Inferior parietal cortex (tissue), 1 donor: ENCODE measurements at regions not wholly inside any gene's neighbourhood (a gene's known extent, or its start where the extent isn't known, plus 50 kb on each side); places are given as distances from the start of the nearest gene placed in this dataset.

Experiments
- DNase-seq: peaks from one replicate; pipeline ENCODE4 v3.0.0-alpha.2; 2016; ENCODE audit errors: extremely low spot score

DNA sequence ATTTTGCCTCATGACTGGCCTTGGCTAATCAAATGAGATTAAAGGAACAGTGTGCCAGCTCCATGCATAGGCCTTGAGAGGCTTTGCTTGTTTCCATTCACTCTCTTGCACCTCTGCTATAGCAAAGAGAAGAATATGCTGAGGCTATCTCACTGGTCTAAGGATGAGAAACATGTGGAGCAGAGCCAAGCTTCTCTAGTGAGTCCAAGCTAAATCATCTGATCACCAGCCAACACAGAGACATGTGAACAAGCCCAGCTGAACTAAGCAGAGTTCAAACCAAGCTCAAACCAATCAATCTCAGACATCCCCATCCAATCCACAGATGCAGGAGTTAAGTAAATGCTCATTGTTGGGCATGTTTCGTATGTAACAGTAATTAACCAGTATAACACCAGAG, 69.4 kb upstream of the API5 start:
- no peak for DNase-seq

DNA sequence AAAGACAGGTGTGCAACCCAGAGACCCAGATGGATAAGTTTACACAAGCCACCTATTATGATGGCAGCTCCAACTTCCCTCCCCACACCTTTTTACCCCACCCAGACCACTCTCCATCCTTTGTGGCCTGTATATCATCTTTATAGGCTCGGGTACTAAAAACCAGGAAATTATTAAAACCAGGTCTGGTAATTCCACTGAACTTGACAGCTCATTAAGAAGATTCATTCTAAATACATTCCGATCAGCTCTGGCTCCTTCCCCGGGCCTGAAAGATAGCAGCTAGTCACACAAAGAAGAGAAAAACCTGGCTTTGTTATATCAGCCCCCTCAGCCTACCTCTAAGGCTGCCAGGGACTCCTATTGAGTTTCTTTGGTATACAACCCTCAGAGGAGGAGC, 67.9 kb upstream of the API5 start:
- DNase-seq: no peak

DNA sequence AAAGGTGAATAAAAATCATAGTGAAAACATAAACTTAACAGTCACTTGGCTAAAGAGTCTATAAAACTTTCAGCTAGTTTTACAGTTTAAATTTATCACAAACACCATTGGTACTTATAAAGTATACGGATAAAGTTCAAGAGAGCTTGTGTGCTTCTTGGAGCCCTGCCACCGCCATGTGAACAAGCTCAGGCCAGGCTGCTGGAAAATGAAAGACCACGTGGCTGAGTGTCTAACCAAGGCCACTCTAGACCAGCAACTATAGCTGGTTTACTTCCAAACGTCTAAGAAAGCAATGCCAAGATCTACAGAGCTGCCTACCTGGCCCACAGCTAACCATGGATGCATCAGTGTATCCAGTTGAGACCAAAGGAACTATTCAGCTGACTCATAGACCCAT, 66.3 kb upstream of the API5 start:
- no peak for DNase-seq

DNA sequence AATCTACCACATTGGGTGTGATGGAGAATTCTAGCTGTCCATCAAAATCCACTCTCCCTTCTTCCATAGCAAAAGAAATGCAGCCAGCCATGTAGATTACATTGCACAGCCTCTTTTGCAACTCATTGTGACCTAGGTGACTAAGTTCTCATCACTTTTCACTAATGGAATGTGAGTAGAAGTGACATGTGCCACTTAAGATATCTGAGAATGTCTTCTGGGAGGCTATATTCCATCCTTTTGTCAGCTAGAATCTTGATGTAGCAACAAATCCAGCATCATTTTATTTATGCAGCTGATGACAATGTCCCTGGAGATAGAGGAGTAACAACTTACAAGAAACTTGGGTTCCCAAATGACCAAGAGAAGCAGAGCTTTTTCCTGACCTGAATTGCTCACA, 61.5 kb upstream of the API5 start:
- no peak for DNase-seq

DNA sequence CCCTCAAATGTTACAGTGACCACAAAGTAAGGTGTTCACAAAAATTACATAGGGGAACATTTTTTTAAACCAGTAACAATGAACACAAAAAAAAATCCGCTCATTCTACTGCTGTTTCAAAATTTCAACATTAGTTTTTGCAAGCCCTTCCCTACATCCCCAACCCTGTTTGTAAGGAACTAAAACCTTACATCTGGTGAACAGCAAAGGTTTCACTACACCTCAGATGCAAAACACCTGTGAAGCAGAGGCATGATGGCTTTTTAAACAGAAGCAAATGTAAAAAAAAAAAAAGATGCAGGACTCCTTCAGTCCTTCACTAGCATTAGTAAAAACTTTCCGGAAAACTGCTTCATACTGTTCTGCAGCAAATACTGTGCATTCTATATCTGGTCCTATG, 50.0 kb upstream of the API5 start:
- DNase-seq: no peak
